Effector memory CD4-positive, alpha-beta T cell (primary cell): ENCODE measurements at regions not wholly inside any gene's neighbourhood (a gene's known extent, or its start where the extent isn't known, plus 50 kb on each side); places are given as distances from the start of the nearest gene placed in this dataset.

ENCODE experiments used
- DNase-seq, 3 donors: peaks; one replicate each; pipeline ENCODE4 v3.0.0-alpha.2; 2020
- H3K27ac ChIP-seq: 2 replicates; pipeline ENCODE4 v1.7.0; 2013; ENCODE audit warnings: mild to moderate bottlenecking, low read length, moderate library complexity; ENCODE audit not compliant: insufficient read depth, poor library complexity, severe bottlenecking
- H3K27me3 ChIP-seq: replicated peaks from 2 replicates; pipeline ENCODE4 v1.7.0; 2013; ENCODE audit warnings: mild to moderate bottlenecking, low read length; ENCODE audit not compliant: insufficient read depth, control insufficient read depth, poor library complexity, severe bottlenecking
- H3K36me3 ChIP-seq: 2 replicates; pipeline ENCODE4 v1.7.0; 2013; ENCODE audit warnings: mild to moderate bottlenecking, low read length, moderate library complexity; ENCODE audit not compliant: control insufficient read depth, insufficient read depth
- H3K4me1 ChIP-seq: 2 replicates; pipeline ENCODE4 v1.7.0; 2013; ENCODE audit warnings: low read length, mild to moderate bottlenecking; ENCODE audit not compliant: control insufficient read depth, insufficient read depth, poor library complexity, severe bottlenecking
- H3K4me3 ChIP-seq: 2 replicates; pipeline ENCODE4 v1.7.0; 2013; ENCODE audit warnings: low read length, low read depth, mild to moderate bottlenecking; ENCODE audit not compliant: insufficient read depth, poor library complexity, severe bottlenecking
- H3K9me3 ChIP-seq: 2 replicates; pipeline ENCODE4 v1.7.0; 2013; ENCODE audit warnings: mild to moderate bottlenecking, low read length, moderate library complexity; ENCODE audit not compliant: control insufficient read depth

- no peak overlapping the region for H3K27ac ChIP-seq
- H3K27me3 ChIP-seq: no peaks in the 10 kb centered on the region
- H3K36me3 ChIP-seq: no peaks in the 10 kb centered on the region
- DNase-seq: no peak
- H3K4me3 ChIP-seq: no peak overlapping the region
- H3K9me3 ChIP-seq: no peaks in the 10 kb centered on the region
- no peaks in the 10 kb centered on the region for H3K4me1 ChIP-seq
Measured at GRCh38 chr11:104620991-104621390, 277.3 kb downstream of the CASP12 start.

GRCh38 chr11:104619751-104620150 lies 278.5 kb downstream of the CASP12 start:
- Histone ChIP-seq H3K4me1 (no peaks in the 10 kb centered on the region), H3K4me3 (no peak overlapping the region), H3K27ac (no peak overlapping the region), H3K36me3 (no peaks in the 10 kb centered on the region), H3K9me3 (no peaks in the 10 kb centered on the region), H3K27me3 (no peaks in the 10 kb centered on the region)
- DNase-seq: no peak

GRCh38 chr11:104618954-104619353 lies 279.3 kb downstream of the CASP12 start:
- no peak for DNase-seq
- no peaks in the 10 kb centered on the region for H3K36me3 ChIP-seq
- no peak overlapping the region for H3K27ac ChIP-seq
- no peaks in the 10 kb centered on the region for H3K27me3 ChIP-seq
- no peaks in the 10 kb centered on the region for H3K9me3 ChIP-seq
- H3K4me3 ChIP-seq: no peak overlapping the region
- no peaks in the 10 kb centered on the region for H3K4me1 ChIP-seq

- no peak overlapping the region for H3K4me3 ChIP-seq
- no peaks in the 10 kb centered on the region for H3K27me3 ChIP-seq
- H3K27ac ChIP-seq: no peak overlapping the region
- DNase-seq: no peak
- H3K4me1 ChIP-seq: no peaks in the 10 kb centered on the region
- no peaks in the 10 kb centered on the region for H3K36me3 ChIP-seq
- H3K9me3 ChIP-seq: no peaks in the 10 kb centered on the region
Measured at GRCh38 chr11:104614961-104615360, 283.3 kb downstream of the CASP12 start.

GRCh38 chr11:104614117-104614680 lies 284.1 kb downstream of the CASP12 start:
- Histone ChIP-seq H3K4me1 (no peaks in the 10 kb centered on the region), H3K4me3 (no peak overlapping the region), H3K27ac (no peak overlapping the region), H3K27me3 (no peaks in the 10 kb centered on the region), H3K36me3 (no peaks in the 10 kb centered on the region), H3K9me3 (no peaks in the 10 kb centered on the region)
- DNase-seq: no peak

GRCh38 chr11:104610635-104611034 lies 287.6 kb downstream of the CASP12 start:
- Histone ChIP-seq H3K4me1 (no peaks in the 10 kb centered on the region), H3K27me3 (no peaks in the 10 kb centered on the region), H3K27ac (no peak overlapping the region), H3K9me3 (no peaks in the 10 kb centered on the region), H3K36me3 (no peaks in the 10 kb centered on the region), H3K4me3 (no peak overlapping the region)
- no peak for DNase-seq

- H3K36me3 ChIP-seq: no peaks in the 10 kb centered on the region
- no peaks in the 10 kb centered on the region for H3K4me1 ChIP-seq
- H3K4me3 ChIP-seq: no peak overlapping the region
- DNase-seq: peak in 2 of 3 donors; percentile 1 to 13
- no peaks in the 10 kb centered on the region for H3K27me3 ChIP-seq
- no peaks in the 10 kb centered on the region for H3K9me3 ChIP-seq
- H3K27ac ChIP-seq: no peak overlapping the region
Measured at GRCh38 chr11:104609311-104610085, 288.8 kb downstream of the CASP12 start.

- H3K27me3 ChIP-seq: no peaks in the 10 kb centered on the region
- no peak overlapping the region for H3K27ac ChIP-seq
- no peak for DNase-seq
- H3K4me3 ChIP-seq: no peak overlapping the region
- no peaks in the 10 kb centered on the region for H3K9me3 ChIP-seq
- H3K36me3 ChIP-seq: no peaks in the 10 kb centered on the region
- no peaks in the 10 kb centered on the region for H3K4me1 ChIP-seq
Measured at GRCh38 chr11:104602643-104603042, 295.6 kb downstream of the CASP12 start.

GRCh38 chr11:104594228-104594958 lies 303.9 kb downstream of the CASP12 start:
- Histone ChIP-seq H3K27me3 (no peaks in the 10 kb centered on the region), H3K4me1 (no peaks in the 10 kb centered on the region), H3K4me3 (no peak overlapping the region), H3K36me3 (no peaks in the 10 kb centered on the region), H3K27ac (no peak overlapping the region), H3K9me3 (no peaks in the 10 kb centered on the region)
- DNase-seq: no peak

- Histone ChIP-seq H3K4me3 (no peak overlapping the region), H3K36me3 (no peaks in the 10 kb centered on the region), H3K4me1 (no peaks in the 10 kb centered on the region), H3K9me3 (no peaks in the 10 kb centered on the region), H3K27ac (no peak overlapping the region), H3K27me3 (no peaks in the 10 kb centered on the region)
- DNase-seq: no peak
Measured at GRCh38 chr11:104588970-104589369, 309.3 kb downstream of the CASP12 start.
